ENCODE measurements at regions not wholly inside any gene's neighbourhood (a gene's known extent, or its start where the extent isn't known, plus 50 kb on each side); places are given as distances from the start of the nearest gene placed in this dataset.

GRCh38 chr6:65852369-65852852 lies 145.4 kb upstream of the EYS start:
- Histone ChIP-seq H3K36me3 (no peaks in the 10 kb centered on the region), H3K4me3 (ENCODE audit: low read depth, low read length) (no peak overlapping the region), H3K9me3 (ENCODE audit: severe bottlenecking) (peaks cover 5% of the 10 kb centered on the region), H3K27me3 (ENCODE audit: insufficient read depth, low read depth, severe bottlenecking) (no peaks in the 10 kb centered on the region), H3K27ac (no peak overlapping the region)
- no peak for TF ChIP-seq CTCF (IDR thresholded peaks at IDR 0.05; ENCODE audit: low read depth, low read length)
- no peak for DNase-seq

GRCh38 chr6:65830151-65830550 lies 123.1 kb upstream of the EYS start:
- Histone ChIP-seq H3K9me3 (ENCODE audit: severe bottlenecking) (no peaks in the 10 kb centered on the region), H3K27me3 (ENCODE audit: insufficient read depth, low read depth, severe bottlenecking) (no peaks in the 10 kb centered on the region), H3K36me3 (no peaks in the 10 kb centered on the region), H3K27ac (no peak overlapping the region), H3K4me3 (ENCODE audit: low read depth, low read length) (no peak overlapping the region)
- DNase-seq, result no peak
- TF ChIP-seq CTCF (IDR thresholded peaks at IDR 0.05; ENCODE audit: low read depth, low read length), result no peak

- H3K27ac ChIP-seq, result no peak overlapping the region
- no peaks in the 10 kb centered on the region for H3K36me3 ChIP-seq
- DNase-seq, result no peak
- no peaks in the 10 kb centered on the region for H3K27me3 ChIP-seq (ENCODE audit: insufficient read depth, low read depth, severe bottlenecking)
- H3K4me3 ChIP-seq (ENCODE audit: low read depth, low read length), result no peak overlapping the region
- H3K9me3 ChIP-seq (ENCODE audit: severe bottlenecking), result no peaks in the 10 kb centered on the region
- no peak for TF ChIP-seq CTCF (IDR thresholded peaks at IDR 0.05; ENCODE audit: low read depth, low read length)
Observed at GRCh38 chr6:65819152-65819551, 112.1 kb upstream of the EYS start.

- no peaks in the 10 kb centered on the region for H3K36me3 ChIP-seq
- no peaks in the 10 kb centered on the region for H3K9me3 ChIP-seq (ENCODE audit: severe bottlenecking)
- no peak overlapping the region for H3K27ac ChIP-seq
- no peaks in the 10 kb centered on the region for H3K27me3 ChIP-seq (ENCODE audit: insufficient read depth, low read depth, severe bottlenecking)
- TF ChIP-seq CTCF (IDR thresholded peaks at IDR 0.05; ENCODE audit: low read depth, low read length), result no peak
- no peak overlapping the region for H3K4me3 ChIP-seq (ENCODE audit: low read depth, low read length)
- no peak for DNase-seq
Observed at GRCh38 chr6:65818576-65818975, 111.5 kb upstream of the EYS start.

- H3K9me3 ChIP-seq (ENCODE audit: severe bottlenecking), result no peaks in the 10 kb centered on the region
- no peak overlapping the region for H3K27ac ChIP-seq
- no peaks in the 10 kb centered on the region for H3K27me3 ChIP-seq (ENCODE audit: insufficient read depth, low read depth, severe bottlenecking)
- no peaks in the 10 kb centered on the region for H3K36me3 ChIP-seq
- no peak overlapping the region for H3K4me3 ChIP-seq (ENCODE audit: low read depth, low read length)
- DNase-seq, result no peak
- TF ChIP-seq CTCF (IDR thresholded peaks at IDR 0.05; ENCODE audit: low read depth, low read length), result no peak
Observed at GRCh38 chr6:65816991-65817390, 110.0 kb upstream of the EYS start.

GRCh38 chr6:65814071-65814470 lies 107.0 kb upstream of the EYS start:
- H3K27me3 ChIP-seq (ENCODE audit: insufficient read depth, low read depth, severe bottlenecking), result no peaks in the 10 kb centered on the region
- no peak overlapping the region for H3K27ac ChIP-seq
- H3K36me3 ChIP-seq, result no peaks in the 10 kb centered on the region
- H3K9me3 ChIP-seq (ENCODE audit: severe bottlenecking), result no peaks in the 10 kb centered on the region
- no peak for TF ChIP-seq CTCF (IDR thresholded peaks at IDR 0.05; ENCODE audit: low read depth, low read length)
- DNase-seq, result no peak
- no peak overlapping the region for H3K4me3 ChIP-seq (ENCODE audit: low read depth, low read length)
